Forelimb muscle (tissue), 1 donor: ENCODE measurements at regions not wholly inside any gene's neighbourhood (a gene's known extent, or its start where the extent isn't known, plus 50 kb on each side); places are given as distances from the start of the nearest gene placed in this dataset.
A peak's percentile ranks its signal among the peaks of the same experiment; 100 is the strongest.

Experiments
- DNase-seq: peaks from one replicate; pipeline ENCODE4 v3.0.0-alpha.2; 2013; ENCODE audit warnings: low read depth

- no peak for DNase-seq
Observed at GRCh38 chr9:90095682-90096081, 490.9 kb downstream of the GADD45G start.

GRCh38 chr9:90097237-90097636 lies 492.4 kb downstream of the GADD45G start:
- no peak for DNase-seq

- DNase-seq, result no peak
Observed at GRCh38 chr9:90098408-90098807, 493.6 kb downstream of the GADD45G start.

GRCh38 chr9:90099262-90099963 lies 494.6 kb downstream of the GADD45G start:
- no peak for DNase-seq

GRCh38 chr9:90100014-90100413 lies 495.2 kb downstream of the GADD45G start:
- no peak for DNase-seq

GRCh38 chr9:90102292-90102901 lies 497.6 kb downstream of the GADD45G start:
- no peak for DNase-seq

- no peak for DNase-seq
Observed at GRCh38 chr9:90103771-90104170, 499.0 kb downstream of the GADD45G start.

- DNase-seq, result no peak
Observed at GRCh38 chr9:90105773-90106172, 501.0 kb downstream of the GADD45G start.

- DNase-seq, result peak; percentile 96
Observed at GRCh38 chr9:90107040-90107725, 502.4 kb downstream of the GADD45G start.

- no peak for DNase-seq
Observed at GRCh38 chr9:90107726-90108655, 503.2 kb downstream of the GADD45G start.

GRCh38 chr9:90112788-90113187 lies 508.0 kb downstream of the GADD45G start:
- no peak for DNase-seq

GRCh38 chr9:90114641-90115425 lies 510.0 kb downstream of the GADD45G start:
- no peak for DNase-seq

GRCh38 chr9:90121762-90122161 lies 517.0 kb downstream of the GADD45G start:
- no peak for DNase-seq

GRCh38 chr9:90124961-90125360 lies 517.7 kb downstream of the DIRAS2 start:
- no peak for DNase-seq

- DNase-seq, result no peak
Observed at GRCh38 chr9:90127923-90128322, 514.7 kb downstream of the DIRAS2 start.

GRCh38 chr9:90128587-90129190 lies 513.9 kb downstream of the DIRAS2 start:
- no peak for DNase-seq

- no peak for DNase-seq
Observed at GRCh38 chr9:90129446-90129845, 513.2 kb downstream of the DIRAS2 start.

GRCh38 chr9:90131568-90131967 lies 511.1 kb downstream of the DIRAS2 start:
- no peak for DNase-seq

- DNase-seq, result no peak
Observed at GRCh38 chr9:90132866-90133265, 509.8 kb downstream of the DIRAS2 start.

GRCh38 chr9:90137801-90138200 lies 504.8 kb downstream of the DIRAS2 start:
- no peak for DNase-seq
